Activated naive CD8-positive, alpha-beta T cell treated with anti-CD3 and anti-CD28 coated beads, Interleukin-2, amount 10 ng/mL, durations not matched to agents 7 days and 5 days (primary cell): ENCODE measurements at regions not wholly inside any gene's neighbourhood (a gene's known extent, or its start where the extent isn't known, plus 50 kb on each side); places are given as distances from the start of the nearest gene placed in this dataset.

Experiments used
- ATAC-seq: fragments of 150-1000 bp; cut with Tn5 transposase; one replicate; pipeline ENCODE4 v1.10.0; 2021; ENCODE audit warnings: low read depth, moderate library complexity
- POLR2A ChIA-PET: fragments of 350-600 bp; sonication (Branson Sonifier 250); formaldehyde crosslinking; loops from one replicate; lab custom pipeline; 2021; ENCODE audit warnings: antibody characterized with exemption; lab: Charles Lee
- DNase-seq: peaks from one replicate; pipeline ENCODE4 v3.0.0; 2021
- H3K27ac Mint-ChIP-seq: one replicate; pipeline ENCODE4 v1.8.0; 2022; ENCODE audit warnings: mild to moderate bottlenecking, mixed read lengths
- H3K27me3 Mint-ChIP-seq: one replicate; pipeline ENCODE4 v1.8.0; 2022; ENCODE audit warnings: mild to moderate bottlenecking, moderate library complexity, mixed read lengths
- H3K36me3 Mint-ChIP-seq: one replicate; pipeline ENCODE4 v1.8.0; 2021; ENCODE audit warnings: mild to moderate bottlenecking, mixed read lengths
- H3K4me1 Mint-ChIP-seq: one replicate; pipeline ENCODE4 v1.8.0; 2021; ENCODE audit warnings: mixed read lengths
- H3K4me3 Mint-ChIP-seq: one replicate; pipeline ENCODE4 v1.8.0; 2022; ENCODE audit warnings: mild to moderate bottlenecking, moderate library complexity, mixed read lengths
- H3K9me3 Mint-ChIP-seq: one replicate; pipeline ENCODE4 v1.8.0; 2021; ENCODE audit warnings: mixed read lengths

- Mint-ChIP-seq H3K4me1 (no peaks in the 10 kb centered on the region), H3K27me3 (no peaks in the 10 kb centered on the region), H3K36me3 (no peaks in the 10 kb centered on the region)
These were observed 117.2 kb upstream of the NTM start for GRCh38 chr11:131253142-131253655.

GRCh38 chr11:131253656-131254151 is 116.7 kb upstream of the NTM start:
- H3K9me3 Mint-ChIP-seq, result no peaks in the 10 kb centered on the region
- no peak for DNase-seq
- ATAC-seq, result no peak
- no peaks in the 10 kb centered on the region for H3K27me3 Mint-ChIP-seq
- H3K4me3 Mint-ChIP-seq, result no peak overlapping the region
- no peaks in the 10 kb centered on the region for H3K4me1 Mint-ChIP-seq
- no peaks in the 10 kb centered on the region for H3K36me3 Mint-ChIP-seq
- POLR2A ChIA-PET, result no interaction called here
- no peak overlapping the region for H3K27ac Mint-ChIP-seq

More at GRCh38 chr11:131253142-131253655, 117.2 kb upstream of the NTM start:
- no peaks in the 10 kb centered on the region for H3K9me3 Mint-ChIP-seq
- DNase-seq (no peak), ATAC-seq (no peak)
- POLR2A ChIA-PET, result no interaction called here
- no peak overlapping the region for H3K27ac Mint-ChIP-seq
- no peak overlapping the region for H3K4me3 Mint-ChIP-seq

GRCh38 chr11:131254254-131254653 is 116.2 kb upstream of the NTM start:
- no peak for ATAC-seq
- no peaks in the 10 kb centered on the region for H3K27me3 Mint-ChIP-seq
- POLR2A ChIA-PET, result no interaction called here
- no peak overlapping the region for H3K4me3 Mint-ChIP-seq
- no peak for DNase-seq
- H3K4me1 Mint-ChIP-seq, result no peaks in the 10 kb centered on the region
- no peaks in the 10 kb centered on the region for H3K9me3 Mint-ChIP-seq
- H3K36me3 Mint-ChIP-seq, result no peaks in the 10 kb centered on the region
- H3K27ac Mint-ChIP-seq, result no peak overlapping the region

GRCh38 chr11:131274233-131274632 is 96.2 kb upstream of the NTM start:
- no peak for DNase-seq
- no peak overlapping the region for H3K27ac Mint-ChIP-seq
- no peaks in the 10 kb centered on the region for H3K9me3 Mint-ChIP-seq
- no peak for ATAC-seq
- no peak overlapping the region for H3K4me3 Mint-ChIP-seq
- POLR2A ChIA-PET, result no interaction called here
- no peaks in the 10 kb centered on the region for H3K27me3 Mint-ChIP-seq
- H3K36me3 Mint-ChIP-seq, result no peaks in the 10 kb centered on the region
- no peaks in the 10 kb centered on the region for H3K4me1 Mint-ChIP-seq

GRCh38 chr11:131275580-131275979 is 94.8 kb upstream of the NTM start:
- H3K4me3 Mint-ChIP-seq, result no peak overlapping the region
- DNase-seq, result no peak
- no peak for ATAC-seq
- no peaks in the 10 kb centered on the region for H3K27me3 Mint-ChIP-seq
- POLR2A ChIA-PET, result no interaction called here
- H3K9me3 Mint-ChIP-seq, result no peaks in the 10 kb centered on the region
- no peak overlapping the region for H3K27ac Mint-ChIP-seq
- no peaks in the 10 kb centered on the region for H3K4me1 Mint-ChIP-seq
- H3K36me3 Mint-ChIP-seq, result no peaks in the 10 kb centered on the region

- H3K4me3 Mint-ChIP-seq, result no peak overlapping the region
- no peak overlapping the region for H3K27ac Mint-ChIP-seq
- DNase-seq, result no peak
- no peak for ATAC-seq
- H3K4me1 Mint-ChIP-seq, result no peaks in the 10 kb centered on the region
- H3K36me3 Mint-ChIP-seq, result no peaks in the 10 kb centered on the region
- no peaks in the 10 kb centered on the region for H3K9me3 Mint-ChIP-seq
- no peaks in the 10 kb centered on the region for H3K27me3 Mint-ChIP-seq
- POLR2A ChIA-PET, result no interaction called here
These were observed 91.9 kb upstream of the NTM start for GRCh38 chr11:131278472-131278871.

GRCh38 chr11:131279654-131280384 is 90.6 kb upstream of the NTM start:
- POLR2A ChIA-PET, result interaction anchor here (0.5 kb wide), 1 partner anchor 968 kb away, joined by 3 read pairs; no protein-coding TSS in a partner anchor
- no peaks in the 10 kb centered on the region for H3K9me3 Mint-ChIP-seq
- no peaks in the 10 kb centered on the region for H3K27me3 Mint-ChIP-seq
- no peak overlapping the region for H3K27ac Mint-ChIP-seq
- DNase-seq, result no peak
- H3K4me3 Mint-ChIP-seq, result no peak overlapping the region
- H3K36me3 Mint-ChIP-seq, result no peaks in the 10 kb centered on the region
- ATAC-seq, result no peak
- H3K4me1 Mint-ChIP-seq, result no peaks in the 10 kb centered on the region

GRCh38 chr11:131281316-131281715 is 89.1 kb upstream of the NTM start:
- H3K4me1 Mint-ChIP-seq, result no peaks in the 10 kb centered on the region
- H3K4me3 Mint-ChIP-seq, result no peak overlapping the region
- no peak for ATAC-seq
- POLR2A ChIA-PET, result no interaction called here
- no peak overlapping the region for H3K27ac Mint-ChIP-seq
- no peaks in the 10 kb centered on the region for H3K9me3 Mint-ChIP-seq
- DNase-seq, result no peak
- no peaks in the 10 kb centered on the region for H3K27me3 Mint-ChIP-seq
- no peaks in the 10 kb centered on the region for H3K36me3 Mint-ChIP-seq

GRCh38 chr11:131284041-131284440 is 86.4 kb upstream of the NTM start:
- Mint-ChIP-seq H3K9me3 (no peaks in the 10 kb centered on the region), H3K4me3 (no peak overlapping the region), H3K36me3 (no peaks in the 10 kb centered on the region), H3K27ac (no peak overlapping the region), H3K27me3 (no peaks in the 10 kb centered on the region), H3K4me1 (no peaks in the 10 kb centered on the region)
- POLR2A ChIA-PET, result no interaction called here
- DNase-seq (no peak), ATAC-seq (no peak)

- POLR2A ChIA-PET, result no interaction called here
- no peak overlapping the region for H3K4me3 Mint-ChIP-seq
- DNase-seq (no peak), ATAC-seq (no peak)
- H3K9me3 Mint-ChIP-seq, result no peaks in the 10 kb centered on the region
- no peak overlapping the region for H3K27ac Mint-ChIP-seq
- H3K27me3 Mint-ChIP-seq, result no peaks in the 10 kb centered on the region
- no peaks in the 10 kb centered on the region for H3K36me3 Mint-ChIP-seq
- H3K4me1 Mint-ChIP-seq, result no peaks in the 10 kb centered on the region
These were observed 81.8 kb upstream of the NTM start for GRCh38 chr11:131288521-131289091.

GRCh38 chr11:131290185-131290584 is 80.2 kb upstream of the NTM start:
- POLR2A ChIA-PET, result no interaction called here
- Mint-ChIP-seq H3K27me3 (no peaks in the 10 kb centered on the region), H3K27ac (no peak overlapping the region), H3K9me3 (no peaks in the 10 kb centered on the region), H3K36me3 (no peaks in the 10 kb centered on the region), H3K4me3 (no peak overlapping the region), H3K4me1 (no peaks in the 10 kb centered on the region)
- no peak for ATAC-seq
- DNase-seq, result no peak

GRCh38 chr11:131295986-131296385 is 74.4 kb upstream of the NTM start:
- DNase-seq (no peak), ATAC-seq (no peak)
- H3K27ac Mint-ChIP-seq, result no peak overlapping the region
- POLR2A ChIA-PET, result no interaction called here
- no peaks in the 10 kb centered on the region for H3K36me3 Mint-ChIP-seq
- no peak overlapping the region for H3K4me3 Mint-ChIP-seq
- no peaks in the 10 kb centered on the region for H3K9me3 Mint-ChIP-seq
- no peaks in the 10 kb centered on the region for H3K27me3 Mint-ChIP-seq
- H3K4me1 Mint-ChIP-seq, result no peaks in the 10 kb centered on the region

GRCh38 chr11:131297441-131297840 is 73.0 kb upstream of the NTM start:
- POLR2A ChIA-PET, result no interaction called here
- ATAC-seq (no peak), DNase-seq (no peak)
- H3K27me3 Mint-ChIP-seq, result no peaks in the 10 kb centered on the region
- no peak overlapping the region for H3K27ac Mint-ChIP-seq
- no peaks in the 10 kb centered on the region for H3K36me3 Mint-ChIP-seq
- no peak overlapping the region for H3K4me3 Mint-ChIP-seq
- H3K4me1 Mint-ChIP-seq, result no peaks in the 10 kb centered on the region
- H3K9me3 Mint-ChIP-seq, result peaks cover under 1% of the 10 kb centered on the region
